H9 (cell line): ENCODE measurements at regions not wholly inside any gene's neighbourhood (a gene's known extent, or its start where the extent isn't known, plus 50 kb on each side); places are given as distances from the start of the nearest gene placed in this dataset.
A peak's percentile ranks its signal among the peaks of the same experiment; 100 is the strongest.

ENCODE experiments used
- DNase-seq: peaks from one replicate; pipeline ENCODE4 v3.0.0-alpha.2; 2017
- H2AFZ ChIP-seq: one replicate; pipeline ENCODE4 v1.6.1; 2013; ENCODE audit warnings: mild to moderate bottlenecking, low read length, control low read depth, moderate library complexity
- H2AK5ac ChIP-seq: 2 replicates; pipeline ENCODE4 v1.6.1; 2013; ENCODE audit warnings: low read length, control low read depth, mixed read lengths; ENCODE audit not compliant: insufficient read length
- H2BK120ac ChIP-seq: one replicate; pipeline ENCODE4 v1.6.1; 2013; ENCODE audit warnings: low read depth, mild to moderate bottlenecking, low read length, control low read depth, inconsistent platforms; ENCODE audit not compliant: poor library complexity, severe bottlenecking
- H2BK12ac ChIP-seq: 2 replicates; pipeline ENCODE4 v1.6.1; 2013; ENCODE audit warnings: low read length, control low read depth, mixed read lengths, low read depth; ENCODE audit not compliant: insufficient read length
- H2BK15ac ChIP-seq: 2 replicates; pipeline ENCODE4 v1.6.1; 2013; ENCODE audit warnings: low read depth, low read length, control low read depth
- H2BK20ac ChIP-seq: one replicate; pipeline ENCODE4 v1.6.1; 2013; ENCODE audit warnings: low read depth, mild to moderate bottlenecking, low read length, control low read depth, inconsistent platforms; ENCODE audit not compliant: poor library complexity, severe bottlenecking
- H2BK5ac ChIP-seq: 2 replicates; pipeline ENCODE4 v1.6.1; 2013; ENCODE audit warnings: low read length, control low read depth, mixed read lengths; ENCODE audit not compliant: insufficient read length
- H3K14ac ChIP-seq: 2 replicates; pipeline ENCODE4 v1.6.1; 2013; ENCODE audit warnings: low read length, control low read depth; ENCODE audit not compliant: insufficient read depth
- H3K18ac ChIP-seq: 2 replicates; pipeline ENCODE4 v1.6.1; 2013; ENCODE audit warnings: low read depth, mild to moderate bottlenecking, mixed read lengths, low read length, control low read depth; ENCODE audit not compliant: insufficient read length
- H3K23ac ChIP-seq: 2 replicates; pipeline ENCODE4 v1.6.1; 2013; ENCODE audit warnings: low read length, control low read depth, mixed read lengths, low read depth; ENCODE audit not compliant: insufficient read length
- H3K23me2 ChIP-seq: 2 replicates; pipeline ENCODE4 v1.6.1; 2013; ENCODE audit warnings: low read depth, mild to moderate bottlenecking, mixed read lengths, low read length, control low read depth; ENCODE audit not compliant: insufficient read length, poor library complexity, severe bottlenecking
- H3K27ac ChIP-seq: 2 replicates; pipeline ENCODE4 v1.5.1; 2013; ENCODE audit warnings: low read length, control low read depth, mixed read lengths, low read depth; ENCODE audit not compliant: insufficient read length
- H3K27me3 ChIP-seq: 2 replicates; pipeline ENCODE4 v1.6.1; 2013; ENCODE audit warnings: low read length, control low read depth, inconsistent platforms; ENCODE audit not compliant: insufficient read depth
- H3K4ac ChIP-seq: 2 replicates; pipeline ENCODE4 v1.6.1; 2013; ENCODE audit warnings: low read depth, mild to moderate bottlenecking, control low read depth, inconsistent platforms, low read length, moderate library complexity
- H3K4me1 ChIP-seq: 2 replicates; pipeline ENCODE4 v1.6.1; 2013; ENCODE audit warnings: low read length, control low read depth, inconsistent platforms; ENCODE audit not compliant: insufficient read depth
- H3K4me2 ChIP-seq: 2 replicates; pipeline ENCODE4 v1.6.1; 2013; ENCODE audit warnings: low read length, control low read depth, mixed read lengths; ENCODE audit not compliant: insufficient read length, insufficient read depth
- H3K56ac ChIP-seq: 2 replicates; pipeline ENCODE4 v1.6.1; 2013; ENCODE audit warnings: low read depth, mild to moderate bottlenecking, mixed read lengths, low read length, control low read depth; ENCODE audit not compliant: insufficient read length
- H3K79me1 ChIP-seq: 2 replicates; pipeline ENCODE4 v1.6.1; 2013; ENCODE audit warnings: low read depth, mild to moderate bottlenecking, moderate library complexity, low read length, control low read depth, inconsistent platforms; ENCODE audit not compliant: insufficient read depth, poor library complexity, severe bottlenecking
- H3K79me2 ChIP-seq: 2 replicates; pipeline ENCODE4 v1.6.1; 2013; ENCODE audit warnings: low read length, control low read depth, inconsistent platforms; ENCODE audit not compliant: insufficient read depth
- H3K9ac ChIP-seq: 2 replicates; pipeline ENCODE4 v1.6.1; 2013; ENCODE audit warnings: low read length, control low read depth, mixed read lengths; ENCODE audit not compliant: insufficient read length; ENCODE audit errors: extremely low read depth
- H3K9me3 ChIP-seq: one replicate; pipeline ENCODE4 v1.6.1; 2013; ENCODE audit warnings: low read depth, low read length, inconsistent platforms; ENCODE audit not compliant: control insufficient read depth
- H3T11ph ChIP-seq: one replicate; pipeline ENCODE4 v1.6.1; 2013; ENCODE audit warnings: mild to moderate bottlenecking, low read length, control low read depth, inconsistent platforms
- H4K20me1 ChIP-seq: one replicate; pipeline ENCODE4 v1.6.1; 2013; ENCODE audit not compliant: control insufficient read depth, insufficient read length, insufficient read depth
- H4K5ac ChIP-seq: 2 replicates; pipeline ENCODE4 v1.6.1; 2013; ENCODE audit warnings: low read depth, mild to moderate bottlenecking, mixed read lengths, low read length, control low read depth; ENCODE audit not compliant: insufficient read length
- H4K8ac ChIP-seq: replicated peaks from 2 replicates; pipeline ENCODE4 v1.6.1; 2013; ENCODE audit warnings: low read length, control low read depth, mixed read lengths, low read depth; ENCODE audit not compliant: insufficient read length
- H4K91ac ChIP-seq: 2 replicates; pipeline ENCODE4 v1.6.1; 2013; ENCODE audit warnings: low read depth, mild to moderate bottlenecking, moderate library complexity, mixed read lengths, low read length, control low read depth; ENCODE audit not compliant: insufficient read length
- H3K27ac Mint-ChIP-seq, 3 experiments: 2 replicates in 2 of 3; 3 replicates in 1 of 3; pipeline ENCODE4 v1.8.0; 2020 to 2021; ENCODE audit warnings: mixed read lengths in 3 of 3, mild to moderate bottlenecking in 1 of 3, moderate library complexity in 1 of 3
- H3K27me3 Mint-ChIP-seq: 2 replicates; pipeline ENCODE4 v1.8.0; 2021; ENCODE audit warnings: low read depth, mild to moderate bottlenecking, moderate library complexity, mixed read lengths
- H3K36me3 Mint-ChIP-seq, 3 experiments: 2 replicates in 2 of 3; 3 replicates in 1 of 3; pipeline ENCODE4 v1.8.0; 2020 to 2021; ENCODE audit warnings: low read depth in 3 of 3, mixed read lengths in 3 of 3; ENCODE audit not compliant: insufficient read depth in 1 of 3
- H3K4me1 Mint-ChIP-seq, 2 experiments: 2 replicates each; pipeline ENCODE4 v1.8.0; 2020; ENCODE audit warnings: mixed read lengths in 2 of 2
- H3K4me3 Mint-ChIP-seq, 2 experiments: 2 replicates in 1 of 2; 3 replicates in 1 of 2; pipeline ENCODE4 v1.8.0; 2020 to 2021; ENCODE audit warnings: mild to moderate bottlenecking in 2 of 2, mixed read lengths in 2 of 2, moderate library complexity in 1 of 2
- H3K9me3 Mint-ChIP-seq, 2 experiments: 2 replicates in 1 of 2; 3 replicates in 1 of 2; pipeline ENCODE4 v1.8.0; 2020; ENCODE audit warnings: mild to moderate bottlenecking in 2 of 2, mixed read lengths in 2 of 2, moderate library complexity in 1 of 2
- CTCF ChIP-seq: fragments of 200-600 bp; sonication (generic); conservative IDR thresholded peaks from 3 replicates; pipeline ENCODE4 v1.8.0; 2021; ENCODE audit warnings: antibody characterized with exemption, mild to moderate bottlenecking

GRCh38 chr9:78783743-78784142 is 486.8 kb downstream of the PSAT1 start:
- Histone ChIP-seq H4K8ac (no peak overlapping the region), H3K18ac (no peak overlapping the region), H3K9me3 (no peaks in the 10 kb centered on the region), H3K23ac (no peak overlapping the region), H3K56ac (no peak overlapping the region), H4K20me1 (no peaks in the 10 kb centered on the region), H2BK15ac (no peak overlapping the region), H3K9ac (no peak overlapping the region), H2BK20ac (no peak overlapping the region), H2AK5ac (no peak overlapping the region), H3K27me3 (no peaks in the 10 kb centered on the region), H3K4ac (no peak overlapping the region), H2BK120ac (no peak overlapping the region), H2BK5ac (no peak overlapping the region), H3K27ac (no peak overlapping the region), H2AFZ (no peak overlapping the region), H2BK12ac (no peak overlapping the region), H3K4me2 (no peak overlapping the region), H3T11ph (no peak overlapping the region), H3K14ac (no peak overlapping the region), H4K5ac (no peak overlapping the region), H3K79me1 (no peaks in the 10 kb centered on the region), H3K23me2 (no peaks in the 10 kb centered on the region), H4K91ac (no peak overlapping the region), H3K4me1 (peaks cover 5% of the 10 kb centered on the region), H3K79me2 (no peaks in the 10 kb centered on the region)
- H3K27me3 Mint-ChIP-seq, result no peaks in the 10 kb centered on the region; the same call in 1 of the 2 replicates
- peak; percentile 57; the same call in 2 of the 3 replicates for TF ChIP-seq CTCF
- no peak for DNase-seq
- no peak overlapping the region for H3K27ac Mint-ChIP-seq
- H3K4me3 Mint-ChIP-seq, result no peak overlapping the region
- no peaks in the 10 kb centered on the region for H3K9me3 Mint-ChIP-seq
- no peaks in the 10 kb centered on the region for H3K36me3 Mint-ChIP-seq
- peaks cover 9 to 16% of the 10 kb centered on the region in 2 experiments for H3K4me1 Mint-ChIP-seq
